GM12875 (cell line): ENCODE measurements at regions not wholly inside any gene's neighbourhood (a gene's known extent, or its start where the extent isn't known, plus 50 kb on each side); places are given as distances from the start of the nearest gene placed in this dataset.
"Not testable (repeated sequence)": the region's sequence is repeated elsewhere in the genome, so short reads cannot be mapped to it uniquely, and the experiment has no call there.

ENCODE experiments used
- H3K4me3 ChIP-seq: one replicate; pipeline ENCODE4 v1.5.1; 2011; ENCODE audit warnings: low read depth, low read length, control low read depth
- TF ChIP-seq, protein P1 (sequence below): IDR thresholded peaks from 2 replicates; pipeline ENCODE4 v1.5.1; 2011; ENCODE audit warnings: low read depth, mild to moderate bottlenecking, control low read depth, inconsistent platforms, low read length, moderate library complexity, borderline replicate concordance; ENCODE audit not compliant: insufficient read depth

DNA sequence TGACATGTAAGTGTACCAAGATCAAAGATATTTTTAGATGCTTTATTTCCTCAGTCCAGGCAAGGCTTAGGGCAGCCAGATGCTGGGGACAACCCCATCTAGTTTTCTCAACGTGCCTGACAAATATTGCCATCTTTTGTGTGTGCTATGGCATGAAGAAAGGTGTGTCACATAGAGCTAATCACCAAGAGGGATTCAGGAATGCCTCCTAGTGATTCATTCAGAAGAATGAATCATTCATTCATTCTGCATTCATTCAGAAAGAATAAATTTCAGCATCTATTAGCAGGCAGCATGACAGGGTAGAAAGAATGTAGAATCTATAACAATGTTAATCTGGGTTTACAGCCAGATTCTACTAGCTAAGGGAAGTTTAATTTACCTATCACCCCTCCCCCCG is 75.4 kb upstream of the LRRC4C start:
- no peak overlapping the region for H3K4me3 ChIP-seq
- TF ChIP-seq, protein P1, sequence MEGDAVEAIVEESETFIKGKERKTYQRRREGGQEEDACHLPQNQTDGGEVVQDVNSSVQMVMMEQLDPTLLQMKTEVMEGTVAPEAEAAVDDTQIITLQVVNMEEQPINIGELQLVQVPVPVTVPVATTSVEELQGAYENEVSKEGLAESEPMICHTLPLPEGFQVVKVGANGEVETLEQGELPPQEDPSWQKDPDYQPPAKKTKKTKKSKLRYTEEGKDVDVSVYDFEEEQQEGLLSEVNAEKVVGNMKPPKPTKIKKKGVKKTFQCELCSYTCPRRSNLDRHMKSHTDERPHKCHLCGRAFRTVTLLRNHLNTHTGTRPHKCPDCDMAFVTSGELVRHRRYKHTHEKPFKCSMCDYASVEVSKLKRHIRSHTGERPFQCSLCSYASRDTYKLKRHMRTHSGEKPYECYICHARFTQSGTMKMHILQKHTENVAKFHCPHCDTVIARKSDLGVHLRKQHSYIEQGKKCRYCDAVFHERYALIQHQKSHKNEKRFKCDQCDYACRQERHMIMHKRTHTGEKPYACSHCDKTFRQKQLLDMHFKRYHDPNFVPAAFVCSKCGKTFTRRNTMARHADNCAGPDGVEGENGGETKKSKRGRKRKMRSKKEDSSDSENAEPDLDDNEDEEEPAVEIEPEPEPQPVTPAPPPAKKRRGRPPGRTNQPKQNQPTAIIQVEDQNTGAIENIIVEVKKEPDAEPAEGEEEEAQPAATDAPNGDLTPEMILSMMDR = no peak

DNA sequence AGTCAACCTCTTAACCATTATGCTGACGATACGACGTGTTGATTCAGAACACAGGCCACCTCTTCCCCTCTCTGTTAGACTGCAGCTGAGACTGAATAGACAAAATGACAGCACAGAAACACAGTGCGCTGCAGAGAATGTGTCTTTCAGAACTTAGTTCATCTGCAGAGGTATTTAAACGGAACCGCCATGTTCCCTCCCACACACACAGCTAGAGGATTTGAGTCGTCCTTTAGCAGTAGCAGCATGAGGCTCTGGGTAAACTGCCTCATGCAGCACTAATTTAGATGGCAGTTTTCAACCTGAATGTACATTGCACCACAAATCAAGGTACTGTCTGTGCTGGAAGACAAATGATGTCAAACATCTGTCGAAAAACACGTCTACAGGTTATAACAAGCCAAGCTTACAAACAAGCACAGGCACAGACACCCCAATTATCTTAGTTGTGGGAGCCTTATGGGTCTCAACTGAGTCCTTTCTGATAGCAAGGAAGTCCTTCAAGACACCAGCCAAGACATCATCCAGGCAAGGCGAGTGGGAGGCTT is 76.6 kb upstream of the LRRC4C start:
- H3K4me3 ChIP-seq = no peak overlapping the region
- TF ChIP-seq, protein P1 = no peak

DNA sequence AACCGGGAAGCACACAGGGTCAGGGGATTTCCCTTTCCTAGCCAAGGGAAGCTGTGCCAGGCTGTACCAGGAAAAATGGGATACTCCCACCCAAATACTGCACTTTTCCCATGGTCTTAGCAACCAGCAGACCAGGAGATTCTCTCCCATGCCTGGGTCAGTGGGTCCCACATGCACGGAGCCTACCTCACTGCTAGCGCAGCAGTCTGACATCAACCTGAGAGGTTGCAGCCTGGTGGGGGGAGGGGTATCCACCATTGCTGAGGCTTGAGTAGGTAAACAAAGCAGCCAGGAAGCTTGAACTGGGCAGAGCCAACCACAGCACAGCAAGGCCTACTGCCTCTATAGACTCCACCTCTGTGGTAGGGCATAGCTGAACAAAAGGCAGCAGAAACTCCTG is 85.5 kb upstream of the LRRC4C start:
- not testable (repeated sequence) for H3K4me3 ChIP-seq

- TF ChIP-seq, protein P1 = no peak
- H3K4me3 ChIP-seq = no peak overlapping the region
Measured at GRCh38 chr11:41578421-41579051, 119.1 kb upstream of the LRRC4C start.

DNA sequence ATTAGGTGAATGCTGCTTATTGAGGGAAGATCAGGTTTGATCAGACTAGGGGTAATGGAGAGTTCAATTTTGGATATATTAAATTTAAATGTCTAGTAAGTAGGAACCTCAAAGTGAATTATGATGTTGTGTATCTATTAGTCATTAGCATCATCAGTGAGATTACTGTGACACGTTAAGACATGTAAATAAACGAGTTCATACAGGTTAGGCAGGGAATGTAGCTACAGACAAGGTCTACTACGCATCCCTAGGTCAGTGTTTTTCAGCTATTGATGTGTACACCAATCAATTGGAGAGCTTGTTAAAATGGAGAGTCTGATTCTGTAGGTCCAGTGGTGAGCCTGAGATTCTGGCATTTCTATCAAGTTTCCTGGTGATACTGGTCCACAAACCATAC is 120.1 kb upstream of the LRRC4C start:
- TF ChIP-seq, protein P1 = no peak
- H3K4me3 ChIP-seq = no peak overlapping the region

- no peak overlapping the region for H3K4me3 ChIP-seq
- TF ChIP-seq, protein P1 = no peak
Measured at GRCh38 chr11:41609511-41609910, 150.1 kb upstream of the LRRC4C start.

DNA sequence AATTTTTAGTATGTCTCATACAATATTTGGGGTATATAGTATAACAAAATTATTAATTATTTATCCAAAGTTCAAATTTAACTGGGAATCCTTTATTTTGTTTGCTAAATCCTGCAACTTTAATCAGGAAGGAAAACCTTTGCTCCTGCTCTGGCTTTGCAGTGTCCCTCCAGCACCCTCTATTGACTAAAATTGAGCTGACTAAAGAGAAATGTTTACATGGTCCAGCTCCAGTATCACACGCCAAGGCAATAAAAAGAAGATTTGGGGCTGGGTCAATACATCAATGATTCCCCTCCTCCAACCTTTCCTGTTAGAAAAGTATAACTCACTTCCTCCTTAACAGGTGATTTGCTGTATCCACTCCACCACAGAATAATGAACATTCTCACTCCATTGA is 153.0 kb upstream of the LRRC4C start:
- no peak overlapping the region for H3K4me3 ChIP-seq
- TF ChIP-seq, protein P1 = no peak

GRCh38 chr11:41613326-41613725 is 153.9 kb upstream of the LRRC4C start:
- no peak overlapping the region for H3K4me3 ChIP-seq
- TF ChIP-seq, protein P1 = no peak
